ENCODE measurements at regions not wholly inside any gene's neighbourhood (a gene's known extent, or its start where the extent isn't known, plus 50 kb on each side); places are given as distances from the start of the nearest gene placed in this dataset.

DNA sequence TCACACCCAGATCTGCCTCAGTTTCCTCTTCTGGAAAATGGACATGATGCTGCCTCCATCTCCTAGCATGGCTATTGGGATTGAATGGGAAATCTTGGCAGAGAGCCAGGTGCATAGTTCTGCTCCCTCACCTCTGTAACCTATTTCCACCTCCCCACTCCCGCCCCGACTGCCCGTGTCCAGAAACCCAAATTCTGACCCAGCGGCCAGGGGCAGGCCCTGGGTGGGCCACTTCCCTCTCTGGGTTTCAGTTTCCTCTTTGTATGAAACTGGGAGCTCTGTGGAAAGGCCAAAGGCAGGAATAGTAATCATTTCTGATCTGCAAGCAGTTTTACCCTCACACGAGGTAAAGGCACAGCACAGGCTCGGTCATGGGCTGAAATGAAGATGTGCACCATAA, 74.1 kb upstream of the DUSP5 start:
- TF ChIP-seq, protein P1, sequence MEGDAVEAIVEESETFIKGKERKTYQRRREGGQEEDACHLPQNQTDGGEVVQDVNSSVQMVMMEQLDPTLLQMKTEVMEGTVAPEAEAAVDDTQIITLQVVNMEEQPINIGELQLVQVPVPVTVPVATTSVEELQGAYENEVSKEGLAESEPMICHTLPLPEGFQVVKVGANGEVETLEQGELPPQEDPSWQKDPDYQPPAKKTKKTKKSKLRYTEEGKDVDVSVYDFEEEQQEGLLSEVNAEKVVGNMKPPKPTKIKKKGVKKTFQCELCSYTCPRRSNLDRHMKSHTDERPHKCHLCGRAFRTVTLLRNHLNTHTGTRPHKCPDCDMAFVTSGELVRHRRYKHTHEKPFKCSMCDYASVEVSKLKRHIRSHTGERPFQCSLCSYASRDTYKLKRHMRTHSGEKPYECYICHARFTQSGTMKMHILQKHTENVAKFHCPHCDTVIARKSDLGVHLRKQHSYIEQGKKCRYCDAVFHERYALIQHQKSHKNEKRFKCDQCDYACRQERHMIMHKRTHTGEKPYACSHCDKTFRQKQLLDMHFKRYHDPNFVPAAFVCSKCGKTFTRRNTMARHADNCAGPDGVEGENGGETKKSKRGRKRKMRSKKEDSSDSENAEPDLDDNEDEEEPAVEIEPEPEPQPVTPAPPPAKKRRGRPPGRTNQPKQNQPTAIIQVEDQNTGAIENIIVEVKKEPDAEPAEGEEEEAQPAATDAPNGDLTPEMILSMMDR (conservative IDR thresholded peaks at IDR 0.05; ENCODE audit: low read depth, low read length): no peak
- no peak for TF ChIP-seq EZH2 (IDR thresholded peaks at IDR 0.05; ENCODE audit: borderline replicate concordance, low read depth, low read length, poor library complexity, severe bottlenecking)

Measured in A673 (cell line).